ENCODE measurements at regions not wholly inside any gene's neighbourhood (a gene's known extent, or its start where the extent isn't known, plus 50 kb on each side); places are given as distances from the start of the nearest gene placed in this dataset.
A peak's percentile ranks its signal among the peaks of the same experiment; 100 is the strongest.

DNA sequence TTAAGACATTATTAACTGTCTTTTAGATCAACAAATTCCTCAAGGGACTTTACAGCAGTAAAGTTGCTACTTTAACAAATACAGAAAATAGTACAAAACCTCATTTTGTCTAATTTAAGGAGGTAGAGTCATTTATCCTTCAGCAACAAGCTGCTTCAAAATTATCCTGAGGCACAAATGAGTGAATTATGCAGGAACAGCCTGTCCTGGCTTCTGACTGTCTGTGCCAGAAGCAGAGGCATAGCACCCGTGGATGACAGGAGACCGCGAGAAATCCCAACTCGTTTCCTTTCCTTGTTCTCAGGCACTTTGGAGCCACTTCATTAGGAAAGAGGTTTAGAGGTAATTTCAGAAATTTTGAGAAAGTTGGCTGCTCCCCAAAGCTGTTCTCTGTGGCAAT, 549.2 kb upstream of the BTBD3 start:
- FAIRE-seq, result no peak
- TF ChIP-seq POLR2AphosphoS5 (IDR thresholded peaks at IDR 0.05; ENCODE audit: low read depth, low read length), result no peak
- no peak for TF ChIP-seq TAF1 (IDR thresholded peaks at IDR 0.05; ENCODE audit: low read depth, low read length)
- no peak for TF ChIP-seq POU2F2 (IDR thresholded peaks at IDR 0.05; ENCODE audit: low read depth, low read length)
- no peak for TF ChIP-seq PAX5 (IDR thresholded peaks at IDR 0.05; ENCODE audit: insufficient read depth, low read length, severe bottlenecking)
- TF ChIP-seq POLR2A (IDR thresholded peaks at IDR 0.05; ENCODE audit: low read depth, low read length), result no peak
- TF ChIP-seq SPI1 (IDR thresholded peaks at IDR 0.05; ENCODE audit: low read depth, low read length), result no peak
- no peak for DNase-seq (ENCODE audit: insufficient read length, low spot score)

DNA sequence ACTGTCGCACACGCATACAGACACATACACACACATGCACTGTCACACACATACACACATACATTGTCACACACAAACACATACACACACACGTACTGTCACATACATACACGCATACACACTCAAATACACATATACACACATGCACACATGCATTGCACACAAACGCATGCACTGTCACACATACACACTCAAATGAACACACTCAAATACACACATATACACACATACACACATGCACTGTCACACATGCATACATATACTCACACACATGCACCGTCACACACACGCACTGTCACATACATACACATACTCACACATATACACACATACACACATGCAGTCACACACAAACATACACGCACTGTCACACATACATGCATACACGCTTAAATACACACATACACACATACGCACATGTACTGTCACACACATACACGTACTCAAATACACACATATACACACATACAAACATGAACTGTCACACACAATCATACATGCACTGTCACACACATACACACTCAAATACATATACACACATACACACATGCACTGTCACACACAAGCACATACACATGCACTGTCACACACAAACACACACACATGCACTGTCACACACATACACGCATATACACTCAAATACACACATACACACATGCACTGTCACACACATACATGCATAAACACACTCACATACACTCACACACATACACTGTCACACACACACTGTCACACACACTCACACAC, 548.6 kb upstream of the BTBD3 start:
- TF ChIP-seq SPI1 (IDR thresholded peaks at IDR 0.05; ENCODE audit: low read depth, low read length) (no peak), PAX5 (IDR thresholded peaks at IDR 0.05; ENCODE audit: insufficient read depth, low read length, severe bottlenecking) (no peak), POU2F2 (IDR thresholded peaks at IDR 0.05; ENCODE audit: low read depth, low read length) (no peak), POLR2AphosphoS5 (IDR thresholded peaks at IDR 0.05; ENCODE audit: low read depth, low read length) (no peak), POLR2A (IDR thresholded peaks at IDR 0.05; ENCODE audit: low read depth, low read length) (no peak), TAF1 (IDR thresholded peaks at IDR 0.05; ENCODE audit: low read depth, low read length) (no peak)
- FAIRE-seq, result peak; percentile 82
- DNase-seq (ENCODE audit: insufficient read length, low spot score), result no peak

DNA sequence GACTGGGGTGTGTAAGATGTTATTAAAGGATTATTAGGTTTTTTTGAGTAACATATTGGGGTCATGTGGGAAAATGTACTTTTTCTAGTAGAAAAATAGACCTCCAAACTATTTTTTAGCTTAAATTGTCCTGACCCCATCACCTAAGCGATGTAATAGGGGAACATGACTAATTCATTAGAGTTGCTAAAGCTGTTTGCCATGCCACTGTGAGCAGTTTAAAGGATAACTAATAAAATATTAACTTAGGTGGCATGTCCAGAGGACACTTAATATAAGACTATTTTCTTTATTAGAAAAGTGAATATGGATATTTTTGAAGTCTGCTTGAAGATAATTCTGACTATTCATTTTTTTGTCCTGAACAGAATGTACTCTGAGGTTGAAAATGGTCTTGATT, 545.9 kb upstream of the BTBD3 start:
- DNase-seq (ENCODE audit: insufficient read length, low spot score) (no peak), FAIRE-seq (no peak)
- no peak for TF ChIP-seq POU2F2 (IDR thresholded peaks at IDR 0.05; ENCODE audit: low read depth, low read length)
- no peak for TF ChIP-seq TAF1 (IDR thresholded peaks at IDR 0.05; ENCODE audit: low read depth, low read length)
- no peak for TF ChIP-seq POLR2A (IDR thresholded peaks at IDR 0.05; ENCODE audit: low read depth, low read length)
- no peak for TF ChIP-seq PAX5 (IDR thresholded peaks at IDR 0.05; ENCODE audit: insufficient read depth, low read length, severe bottlenecking)
- TF ChIP-seq POLR2AphosphoS5 (IDR thresholded peaks at IDR 0.05; ENCODE audit: low read depth, low read length), result no peak
- no peak for TF ChIP-seq SPI1 (IDR thresholded peaks at IDR 0.05; ENCODE audit: low read depth, low read length)

DNA sequence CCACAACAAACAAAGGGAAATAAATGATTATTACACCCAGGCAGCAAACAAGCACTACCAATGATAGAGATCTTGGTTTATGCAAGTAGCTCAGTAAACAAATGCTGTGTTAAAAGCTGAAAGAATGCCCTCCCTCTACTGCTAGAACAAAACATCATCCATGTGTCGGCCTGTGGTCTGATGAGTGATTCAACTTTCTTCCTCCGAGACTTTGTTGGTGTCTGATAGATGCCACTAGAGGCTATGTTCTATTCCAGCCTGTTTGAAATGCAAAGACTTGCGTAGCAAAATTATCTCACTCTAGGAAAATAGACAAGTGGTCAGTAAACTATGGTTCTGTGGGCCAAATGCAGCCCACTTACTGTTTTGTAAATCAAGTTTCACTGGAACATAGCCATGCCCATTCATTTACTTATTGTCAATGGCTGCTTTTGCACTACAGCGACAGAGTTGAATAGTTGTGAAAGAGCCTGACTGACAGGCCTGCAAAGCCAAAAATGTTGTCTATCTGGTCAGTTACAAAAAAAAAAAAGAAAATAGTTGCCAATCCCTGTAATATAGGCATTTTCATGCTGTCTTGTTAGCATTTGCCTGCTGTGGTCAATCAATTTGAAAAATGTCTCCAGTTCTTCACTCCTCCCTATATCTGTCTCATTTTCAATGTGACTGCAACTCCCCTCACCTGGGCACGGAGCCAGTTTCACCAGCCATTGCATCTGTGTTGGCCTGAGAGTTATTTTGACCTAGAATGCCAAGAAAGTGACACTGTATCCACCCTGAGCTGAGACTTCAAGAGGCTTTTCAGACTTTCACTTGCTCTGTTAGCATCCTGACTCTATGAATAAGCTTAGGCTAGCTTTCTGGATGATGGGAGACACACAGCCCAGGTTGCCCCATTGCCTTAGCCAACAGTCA, 544.6 kb upstream of the BTBD3 start:
- DNase-seq (ENCODE audit: insufficient read length, low spot score), result no peak
- TF ChIP-seq SPI1 (IDR thresholded peaks at IDR 0.05; ENCODE audit: low read depth, low read length) (no peak), PAX5 (IDR thresholded peaks at IDR 0.05; ENCODE audit: insufficient read depth, low read length, severe bottlenecking) (no peak), POLR2AphosphoS5 (IDR thresholded peaks at IDR 0.05; ENCODE audit: low read depth, low read length) (no peak), TAF1 (IDR thresholded peaks at IDR 0.05; ENCODE audit: low read depth, low read length) (no peak), POLR2A (IDR thresholded peaks at IDR 0.05; ENCODE audit: low read depth, low read length) (no peak), POU2F2 (IDR thresholded peaks at IDR 0.05; ENCODE audit: low read depth, low read length) (no peak)
- FAIRE-seq, result no peak

DNA sequence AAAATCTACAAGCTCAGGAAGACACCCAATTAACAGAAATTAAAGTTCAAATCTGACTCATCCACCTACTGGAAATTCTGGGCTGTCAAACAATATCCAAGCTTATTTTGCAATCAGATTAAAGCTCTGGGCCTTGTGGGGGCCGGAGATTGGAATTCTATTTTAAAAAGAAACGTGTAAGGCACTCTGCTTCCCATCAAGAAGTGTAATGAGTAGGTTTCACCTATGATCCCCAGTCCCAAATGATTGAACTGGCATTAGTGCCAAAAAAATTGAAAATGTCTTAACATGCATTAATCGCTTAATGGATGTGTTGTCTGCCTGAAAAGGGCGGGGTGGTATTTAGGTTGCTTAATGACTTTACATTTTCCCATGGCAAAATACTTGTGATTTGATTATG, 542.4 kb upstream of the BTBD3 start:
- FAIRE-seq, result no peak
- no peak for TF ChIP-seq SPI1 (IDR thresholded peaks at IDR 0.05; ENCODE audit: low read depth, low read length)
- TF ChIP-seq POLR2A (IDR thresholded peaks at IDR 0.05; ENCODE audit: low read depth, low read length), result no peak
- no peak for TF ChIP-seq TAF1 (IDR thresholded peaks at IDR 0.05; ENCODE audit: low read depth, low read length)
- TF ChIP-seq POLR2AphosphoS5 (IDR thresholded peaks at IDR 0.05; ENCODE audit: low read depth, low read length), result no peak
- TF ChIP-seq POU2F2 (IDR thresholded peaks at IDR 0.05; ENCODE audit: low read depth, low read length), result no peak
- no peak for TF ChIP-seq PAX5 (IDR thresholded peaks at IDR 0.05; ENCODE audit: insufficient read depth, low read length, severe bottlenecking)
- DNase-seq (ENCODE audit: insufficient read length, low spot score), result no peak

DNA sequence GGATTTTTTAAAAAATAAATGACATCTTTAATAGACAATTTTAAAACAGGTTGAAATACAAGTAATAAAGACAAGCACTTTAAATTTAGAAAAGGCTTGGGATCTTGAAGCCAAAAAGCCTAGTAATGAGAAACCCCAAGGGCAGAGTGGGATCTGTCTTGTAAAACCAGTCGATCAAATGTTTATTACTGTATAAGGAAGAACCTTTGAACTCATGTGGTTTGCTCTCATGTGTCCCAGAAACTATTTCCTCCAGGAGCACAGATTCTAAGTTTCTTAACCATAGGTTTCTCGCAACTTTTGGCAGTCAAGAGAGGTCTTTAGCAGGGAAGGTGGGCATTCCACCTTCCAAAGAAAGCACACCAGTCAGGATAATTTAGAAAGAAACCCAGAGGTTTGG, 541.7 kb upstream of the BTBD3 start:
- TF ChIP-seq POU2F2 (IDR thresholded peaks at IDR 0.05; ENCODE audit: low read depth, low read length) (no peak), TAF1 (IDR thresholded peaks at IDR 0.05; ENCODE audit: low read depth, low read length) (no peak), POLR2A (IDR thresholded peaks at IDR 0.05; ENCODE audit: low read depth, low read length) (no peak)
- DNase-seq (ENCODE audit: insufficient read length, low spot score), result no peak
- FAIRE-seq, result no peak

DNA sequence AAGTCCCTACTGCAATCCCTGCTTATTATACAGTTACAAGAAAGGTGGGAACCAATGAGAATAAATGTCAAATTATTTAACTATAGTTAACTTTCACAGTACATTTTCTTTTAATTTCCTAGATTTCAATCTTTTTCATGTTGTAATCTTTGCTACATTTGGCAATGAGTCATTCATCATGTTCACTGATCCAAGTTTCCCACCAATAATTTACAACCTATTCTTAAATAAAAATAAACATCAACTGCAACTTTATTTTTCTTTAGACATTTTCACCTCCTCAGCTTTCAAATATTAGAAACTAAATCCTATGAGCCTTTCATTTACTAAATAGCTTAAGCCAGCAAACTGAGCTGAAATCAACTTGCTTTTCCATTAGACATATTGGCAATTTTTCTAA, 541.3 kb upstream of the BTBD3 start:
- no peak for TF ChIP-seq POLR2A (IDR thresholded peaks at IDR 0.05; ENCODE audit: low read depth, low read length)
- no peak for TF ChIP-seq POU2F2 (IDR thresholded peaks at IDR 0.05; ENCODE audit: low read depth, low read length)
- no peak for TF ChIP-seq PAX5 (IDR thresholded peaks at IDR 0.05; ENCODE audit: insufficient read depth, low read length, severe bottlenecking)
- TF ChIP-seq TAF1 (IDR thresholded peaks at IDR 0.05; ENCODE audit: low read depth, low read length), result no peak
- TF ChIP-seq POLR2AphosphoS5 (IDR thresholded peaks at IDR 0.05; ENCODE audit: low read depth, low read length), result no peak
- no peak for TF ChIP-seq SPI1 (IDR thresholded peaks at IDR 0.05; ENCODE audit: low read depth, low read length)
- DNase-seq (ENCODE audit: insufficient read length, low spot score) (no peak), FAIRE-seq (no peak)

DNA sequence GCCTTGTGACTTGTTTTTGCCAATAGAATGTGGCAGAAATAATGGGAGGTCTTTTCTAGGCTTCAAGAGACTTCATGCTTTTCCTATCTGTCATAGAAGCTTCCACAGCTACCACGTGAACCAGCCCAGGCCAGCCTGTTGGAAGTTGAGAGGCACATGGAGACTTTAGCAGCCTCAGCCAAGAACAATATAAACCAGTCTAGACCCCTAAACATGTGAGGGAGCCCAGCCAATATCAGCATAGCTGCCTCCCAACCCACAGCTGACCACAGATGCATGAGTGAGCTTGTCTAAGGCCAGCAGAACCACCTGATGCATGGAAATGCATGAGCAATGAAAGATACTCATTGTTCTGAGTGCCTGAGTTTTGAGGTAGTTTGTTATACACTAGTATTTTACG, 540.7 kb upstream of the BTBD3 start:
- FAIRE-seq (no peak), DNase-seq (ENCODE audit: insufficient read length, low spot score) (no peak)
- TF ChIP-seq POLR2A (IDR thresholded peaks at IDR 0.05; ENCODE audit: low read depth, low read length) (no peak), POLR2AphosphoS5 (IDR thresholded peaks at IDR 0.05; ENCODE audit: low read depth, low read length) (no peak), PAX5 (IDR thresholded peaks at IDR 0.05; ENCODE audit: insufficient read depth, low read length, severe bottlenecking) (no peak), SPI1 (IDR thresholded peaks at IDR 0.05; ENCODE audit: low read depth, low read length) (no peak), POU2F2 (IDR thresholded peaks at IDR 0.05; ENCODE audit: low read depth, low read length) (no peak), TAF1 (IDR thresholded peaks at IDR 0.05; ENCODE audit: low read depth, low read length) (no peak)

DNA sequence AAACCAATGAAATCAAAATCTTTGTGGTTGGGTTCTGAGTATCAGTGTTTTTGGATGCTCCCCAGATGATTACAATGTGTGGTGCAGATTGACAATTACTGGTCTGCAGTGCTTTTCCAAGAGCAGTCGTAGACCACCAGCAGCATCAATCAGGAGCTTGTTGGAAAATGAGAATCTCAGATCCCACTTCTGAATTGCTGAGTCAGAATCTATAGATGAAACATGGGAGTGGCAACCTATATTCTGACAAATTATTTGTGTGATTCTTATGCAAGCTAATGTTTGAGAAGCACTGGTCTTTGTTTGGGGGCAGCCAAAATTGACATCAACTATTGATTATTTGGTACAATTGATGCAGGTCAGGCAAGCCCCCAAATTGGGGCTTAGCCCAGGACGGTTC, 539.9 kb upstream of the BTBD3 start:
- FAIRE-seq, result no peak
- TF ChIP-seq POLR2A (IDR thresholded peaks at IDR 0.05; ENCODE audit: low read depth, low read length), result no peak
- no peak for TF ChIP-seq POU2F2 (IDR thresholded peaks at IDR 0.05; ENCODE audit: low read depth, low read length)
- no peak for TF ChIP-seq SPI1 (IDR thresholded peaks at IDR 0.05; ENCODE audit: low read depth, low read length)
- TF ChIP-seq TAF1 (IDR thresholded peaks at IDR 0.05; ENCODE audit: low read depth, low read length), result no peak
- no peak for TF ChIP-seq POLR2AphosphoS5 (IDR thresholded peaks at IDR 0.05; ENCODE audit: low read depth, low read length)

More for the DNA sequence above, 539.9 kb upstream of the BTBD3 start:
- DNase-seq (ENCODE audit: insufficient read length, low spot score), result no peak
